RPMI7951 (cell line): ENCODE measurements at regions not wholly inside any gene's neighbourhood (a gene's known extent, or its start where the extent isn't known, plus 50 kb on each side); places are given as distances from the start of the nearest gene placed in this dataset.
"Not testable (repeated sequence)": the region's sequence is repeated elsewhere in the genome, so short reads cannot be mapped to it uniquely, and the experiment has no call there.

Experiments
- DNase-seq: peaks from one replicate; pipeline ENCODE4 v3.0.0-alpha.2; 2012; ENCODE audit warnings: low read depth

DNA sequence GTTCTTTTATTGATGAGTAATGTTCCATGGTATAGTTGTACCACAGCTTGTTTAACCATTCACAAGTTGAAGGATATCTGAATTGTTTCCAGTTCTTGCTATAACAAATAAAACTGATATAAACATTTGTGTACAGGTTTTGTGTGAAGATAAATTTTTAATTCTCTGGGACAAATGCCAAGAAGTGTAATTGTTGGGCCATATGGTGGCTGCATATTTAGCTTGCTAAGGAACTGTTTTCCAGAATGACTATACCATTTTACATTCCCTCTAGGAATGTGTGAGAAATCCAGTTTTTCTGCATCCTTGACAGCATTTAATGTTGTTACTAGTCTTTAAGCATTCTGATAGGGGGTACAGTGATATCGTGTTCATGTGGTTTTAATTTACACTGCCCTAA is 368.5 kb downstream of the KIF2B start:
- DNase-seq, result no peak

- DNase-seq, result no peak
These were observed 371.5 kb downstream of the KIF2B start for GRCh38 chr17:54194268-54194667.

DNA sequence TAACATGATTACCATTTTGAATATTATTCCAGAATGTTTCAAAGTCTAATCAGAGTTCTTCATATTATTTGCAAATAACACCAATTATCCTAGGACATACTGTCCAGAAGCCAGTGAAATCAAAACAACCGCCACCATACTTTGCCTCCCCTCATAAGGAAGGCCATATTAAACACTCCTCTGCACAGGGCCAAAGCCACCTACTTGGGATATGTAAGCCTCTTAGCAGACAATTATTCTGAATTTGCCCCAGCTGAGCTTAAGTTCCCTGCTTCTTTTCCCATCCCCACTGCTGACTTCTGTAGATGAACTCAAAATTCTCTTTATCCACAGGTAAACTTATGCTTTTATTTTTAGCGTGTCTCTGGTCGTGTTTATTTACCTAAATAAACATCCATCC is 374.0 kb downstream of the KIF2B start:
- no peak for DNase-seq

- not testable (repeated sequence) for DNase-seq
These were observed 378.7 kb downstream of the KIF2B start for GRCh38 chr17:54201380-54201779.

DNA sequence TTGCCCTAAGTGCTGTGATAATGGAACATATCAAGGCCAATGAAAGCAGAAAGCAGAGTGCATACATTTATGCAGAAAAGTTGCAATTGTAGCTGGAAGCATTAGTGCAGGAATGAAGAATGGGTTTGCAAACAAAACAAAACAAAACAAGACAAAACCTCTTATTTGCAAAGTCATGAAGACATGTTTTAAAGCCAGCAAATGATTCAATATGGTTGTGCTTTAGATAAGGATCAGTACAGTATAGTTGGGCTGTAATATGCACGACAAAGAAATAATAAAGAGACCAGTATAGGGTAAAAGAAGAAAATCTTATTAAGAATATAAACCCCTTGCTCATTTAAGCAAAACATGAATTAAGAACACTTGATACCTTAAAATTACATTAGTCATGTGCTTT is 398.1 kb downstream of the KIF2B start:
- no peak for DNase-seq

- DNase-seq, result no peak
These were observed 398.8 kb downstream of the KIF2B start for GRCh38 chr17:54221499-54221898.

DNA sequence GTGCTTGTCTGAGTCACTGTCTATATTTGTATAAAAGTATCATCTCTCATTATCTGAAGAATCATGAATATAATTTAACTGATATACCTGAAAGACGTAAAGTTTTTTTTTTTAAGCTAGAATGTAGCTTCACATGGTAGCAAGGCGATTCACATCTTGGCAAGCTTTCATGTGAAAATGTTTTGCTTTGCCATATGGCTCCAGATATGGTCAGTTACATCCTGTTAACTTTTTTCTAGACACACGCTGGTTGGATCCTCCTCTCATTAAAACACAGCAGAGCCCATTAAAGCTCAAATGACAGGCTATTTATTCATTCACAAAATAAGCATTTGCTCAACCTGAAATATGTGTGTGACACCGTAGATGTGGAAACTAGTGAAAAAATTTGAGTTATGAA is 412.8 kb downstream of the KIF2B start:
- DNase-seq, result no peak

DNA sequence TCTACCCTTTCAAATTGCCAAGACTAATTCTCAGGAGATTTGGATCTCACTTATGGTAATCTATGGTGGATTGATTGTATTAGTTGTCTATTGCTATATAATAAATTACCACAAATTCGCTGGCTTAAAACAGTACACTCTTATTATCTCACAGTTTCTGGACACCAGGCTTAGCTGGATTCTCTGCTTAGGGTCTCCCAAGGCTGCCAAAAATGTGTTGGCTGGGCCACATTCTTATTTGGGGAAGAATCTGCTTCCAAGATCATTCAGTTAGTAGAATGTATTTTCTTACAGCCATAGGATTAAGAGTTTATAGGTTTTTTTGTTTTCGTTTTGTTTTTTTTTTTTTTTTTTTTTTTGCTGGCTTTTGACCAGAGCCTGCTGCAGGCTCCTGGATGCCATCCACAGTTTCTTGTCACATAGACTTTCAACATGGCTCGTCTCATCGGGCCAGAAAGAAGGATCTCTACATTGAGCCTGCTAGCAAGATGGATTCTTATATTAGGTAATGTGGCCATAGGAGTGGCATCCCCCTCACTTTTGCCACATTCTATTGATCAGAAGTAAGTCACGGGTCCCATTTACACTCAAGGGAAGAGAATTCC is 415.3 kb downstream of the KIF2B start:
- DNase-seq, result no peak

DNA sequence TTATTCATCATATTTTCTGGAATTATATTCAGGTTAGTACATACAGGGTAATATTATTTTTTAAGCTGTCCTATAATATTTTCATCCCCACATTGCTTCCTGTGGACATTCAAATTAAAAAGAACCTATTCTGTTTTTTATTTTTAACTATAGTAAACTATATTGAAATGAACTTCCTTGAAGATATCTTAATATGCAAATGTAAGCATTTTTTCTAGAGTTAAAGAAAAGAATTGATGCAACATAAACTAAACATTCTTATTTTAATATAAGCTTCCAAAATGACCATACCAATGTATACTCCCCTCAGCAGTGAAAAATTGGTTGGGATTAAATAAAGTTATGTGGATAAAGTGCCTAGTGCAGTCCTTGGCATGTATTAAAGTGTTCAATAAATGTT is 416.6 kb downstream of the KIF2B start:
- no peak for DNase-seq

DNA sequence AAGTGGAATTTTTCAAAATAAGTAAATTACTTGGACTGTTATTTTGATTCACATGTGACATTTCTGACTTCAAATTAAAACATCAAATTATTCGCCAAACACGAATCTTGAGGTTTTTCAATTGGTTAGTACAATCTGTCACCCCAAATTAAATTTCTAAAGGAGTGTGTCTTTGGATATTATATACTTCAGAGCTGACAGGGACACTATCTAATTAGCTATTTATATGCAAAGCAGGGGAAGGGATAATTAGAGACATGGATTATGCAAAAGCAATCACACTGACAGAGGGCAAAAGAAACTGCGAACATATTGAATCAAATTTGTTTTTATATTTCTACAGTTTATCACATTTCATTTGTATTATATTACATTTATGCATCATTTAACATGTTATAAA is 433.0 kb downstream of the KIF2B start:
- DNase-seq, result no peak

DNA sequence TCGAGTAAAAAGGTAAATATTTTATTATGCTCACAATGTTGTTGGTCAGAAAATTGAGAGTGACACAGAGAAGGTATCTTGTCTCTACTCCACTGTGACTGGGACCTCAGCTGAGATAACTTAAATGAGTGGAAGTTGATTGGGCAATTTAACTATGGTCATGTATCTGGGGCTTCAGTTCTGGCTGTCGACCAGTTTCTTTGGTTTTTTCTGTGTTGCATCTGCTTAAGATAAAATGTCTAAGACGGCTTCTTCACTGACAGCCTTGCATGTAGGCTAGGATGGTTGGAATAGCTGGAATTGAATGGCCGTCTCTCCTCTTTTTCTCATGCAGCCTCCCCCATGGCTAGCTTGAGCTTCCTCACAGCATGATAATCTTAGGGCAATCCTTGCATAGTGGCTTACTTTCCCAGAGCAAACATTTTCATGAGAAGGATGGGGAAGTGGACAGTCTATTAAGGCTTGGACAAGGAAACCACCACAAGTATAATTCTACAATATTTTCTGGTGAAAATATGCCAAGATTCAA is 433.7 kb downstream of the KIF2B start:
- no peak for DNase-seq

DNA sequence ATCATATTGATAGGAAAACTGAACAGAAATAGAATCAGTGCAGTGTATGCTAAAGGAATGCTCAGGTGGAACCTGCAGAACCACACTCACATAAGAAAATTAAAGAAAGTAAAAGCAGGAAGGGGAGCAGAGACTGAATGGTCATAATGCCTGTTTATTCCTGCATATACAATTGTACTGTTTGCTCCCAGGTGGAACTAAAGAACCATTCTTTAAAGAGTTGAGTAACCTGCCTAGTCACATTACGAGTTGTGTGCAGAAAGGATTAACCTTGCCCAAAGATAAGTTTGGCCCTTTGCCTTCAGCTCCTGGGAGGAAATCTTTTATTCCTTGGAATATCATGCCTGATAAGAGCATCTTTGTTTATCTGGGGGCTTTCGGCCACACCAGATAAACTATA is 434.7 kb downstream of the KIF2B start:
- DNase-seq, result no peak

GRCh38 chr17:54259476-54259875 is 436.7 kb downstream of the KIF2B start:
- no peak for DNase-seq

- no peak for DNase-seq
These were observed 438.7 kb downstream of the KIF2B start for GRCh38 chr17:54261465-54261864.

- no peak for DNase-seq
These were observed 447.2 kb downstream of the KIF2B start for GRCh38 chr17:54269881-54270280.

DNA sequence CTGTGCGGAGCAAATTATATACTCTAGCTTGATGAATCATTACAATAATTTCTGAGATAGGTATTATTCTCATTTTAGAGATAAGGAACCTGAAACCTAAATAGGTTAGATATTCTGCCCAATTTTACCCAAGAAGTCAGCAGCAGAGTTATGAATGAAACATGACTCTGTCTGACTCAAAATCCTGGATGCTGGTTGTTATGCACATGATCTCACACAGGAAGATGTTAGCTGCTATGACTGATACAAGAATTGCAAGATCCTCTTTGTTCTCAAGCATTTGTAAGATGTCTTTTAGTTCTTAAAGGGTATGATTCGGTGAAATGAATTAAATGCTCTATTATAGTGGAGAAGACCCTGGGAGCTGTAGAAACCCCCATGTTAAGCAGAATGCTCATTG is 447.8 kb downstream of the KIF2B start:
- no peak for DNase-seq

- no peak for DNase-seq
These were observed 455.1 kb downstream of the KIF2B start for GRCh38 chr17:54277868-54278267.

DNA sequence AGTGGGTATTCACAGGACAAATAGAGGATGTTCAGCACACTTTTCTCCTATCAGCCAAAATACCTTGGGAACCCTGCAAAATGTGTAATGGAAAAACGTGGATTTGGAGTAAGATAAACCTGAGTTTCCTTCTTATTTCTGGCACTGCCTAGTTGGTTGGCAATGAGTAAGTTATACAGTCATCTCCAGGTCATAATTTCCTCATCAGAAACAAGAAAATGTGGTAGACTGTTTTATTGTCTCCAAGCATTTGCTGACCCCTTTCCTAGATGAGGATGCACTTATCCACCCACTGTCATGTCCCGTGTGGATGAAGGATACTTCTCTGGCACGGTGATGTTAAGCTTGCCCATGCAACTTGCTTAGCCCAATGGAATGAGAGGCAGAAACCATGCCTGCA is 458.0 kb downstream of the KIF2B start:
- no peak for DNase-seq

GRCh38 chr17:54282886-54283285 is 460.2 kb downstream of the KIF2B start:
- no peak for DNase-seq

- no peak for DNase-seq
These were observed 484.6 kb downstream of the KIF2B start for GRCh38 chr17:54307351-54307750.

- no peak for DNase-seq
These were observed 502.1 kb downstream of the KIF2B start for GRCh38 chr17:54324813-54325212.

DNA sequence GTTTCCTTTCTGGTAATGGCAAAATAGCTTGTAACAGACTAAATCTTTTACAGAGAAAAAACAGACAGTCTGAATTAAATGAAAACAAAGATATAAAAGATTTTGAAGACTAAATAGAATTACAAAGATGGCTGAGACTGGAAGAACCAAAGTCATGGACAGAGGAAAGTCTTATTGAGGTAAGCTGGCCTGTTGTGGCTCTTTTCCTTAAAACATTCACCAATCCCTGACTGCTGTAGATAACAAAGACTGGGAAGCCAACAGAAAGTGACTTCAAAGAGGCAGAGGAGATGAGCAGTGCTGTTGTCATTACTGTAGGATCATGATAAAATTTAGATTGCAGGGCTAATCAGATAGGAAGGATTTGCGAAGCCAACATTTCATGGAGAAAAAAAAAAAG is 517.0 kb downstream of the KIF2B start:
- no peak for DNase-seq

GRCh38 chr17:54347495-54347894 is 524.8 kb downstream of the KIF2B start:
- DNase-seq, result no peak

DNA sequence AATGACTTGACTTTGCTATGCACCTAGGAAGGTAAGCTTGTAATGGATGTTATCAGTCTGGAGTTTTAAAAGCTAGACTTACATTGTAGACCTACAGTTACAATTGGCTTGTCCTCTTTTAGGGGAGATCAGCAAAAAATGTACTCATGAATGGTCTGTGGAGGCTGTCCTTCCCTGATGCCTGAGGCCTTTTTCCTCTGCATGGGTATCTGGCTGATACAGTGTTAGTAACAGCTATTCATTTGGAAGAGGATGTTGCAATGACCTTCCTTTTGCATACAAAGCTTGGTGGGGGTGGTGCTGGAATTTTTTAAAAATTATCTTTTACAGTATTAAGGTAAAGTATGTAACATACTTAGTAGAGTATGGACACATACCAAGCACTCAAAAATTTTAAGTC is 525.5 kb downstream of the KIF2B start:
- DNase-seq, result no peak
